Loucy (cell line): ENCODE measurements at regions not wholly inside any gene's neighbourhood (a gene's known extent, or its start where the extent isn't known, plus 50 kb on each side); places are given as distances from the start of the nearest gene placed in this dataset.

Experiments used
- CTCF ChIP-seq: fragments of 200-600 bp; sonication (generic); conservative IDR thresholded peaks from 2 replicates; pipeline ENCODE4 v1.5.1; 2014; ENCODE audit warnings: mild to moderate bottlenecking, antibody characterized with exemption, low read length
- EZH2phosphoT487 ChIP-seq: fragments of 200-600 bp; IDR thresholded peaks from 2 replicates; pipeline ENCODE4 v1.6.1; 2018; ENCODE audit warnings: antibody characterized with exemption, mild to moderate bottlenecking, moderate library complexity, borderline replicate concordance

DNA sequence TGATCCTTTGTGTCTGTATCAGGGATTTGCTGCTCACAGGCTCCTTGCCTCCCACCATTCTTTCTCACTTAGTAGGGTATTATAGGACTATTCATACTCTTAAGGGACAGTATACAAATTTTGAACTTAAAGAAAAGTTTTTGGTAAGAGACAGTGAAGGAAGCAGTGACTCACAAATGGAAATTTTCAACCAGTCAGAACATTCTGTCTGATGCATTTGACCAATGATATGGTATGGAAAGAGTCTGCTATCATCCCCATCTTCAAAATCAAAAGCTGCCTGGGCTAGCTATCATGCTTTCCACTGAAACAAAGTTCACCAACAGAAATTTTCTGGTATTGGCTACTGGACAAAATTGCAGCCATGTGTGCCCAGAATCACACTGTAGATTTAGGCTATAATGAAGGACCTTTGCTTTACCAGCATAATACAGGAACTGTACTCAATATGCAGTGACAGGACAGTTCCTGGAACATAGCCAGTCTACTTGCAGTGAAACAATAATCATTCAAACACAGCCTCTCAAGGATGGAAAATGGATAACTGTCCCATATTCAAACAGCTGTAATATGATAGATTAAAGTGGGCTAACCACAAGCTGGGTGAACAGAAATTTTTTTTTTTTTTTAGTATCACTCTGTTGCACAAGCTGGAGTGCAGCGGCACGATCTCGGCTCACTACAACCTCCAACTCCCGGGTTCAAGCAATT is 109.0 kb upstream of the ACSL4 start:
- TF ChIP-seq CTCF (no peak), EZH2phosphoT487 (no peak)
